ENCODE measurements at regions not wholly inside any gene's neighbourhood (a gene's known extent, or its start where the extent isn't known, plus 50 kb on each side); places are given as distances from the start of the nearest gene placed in this dataset.

- DNase-seq (ENCODE audit: low spot score), result no peak
Measured at GRCh38 chr3:161946443-161946960, 449.9 kb downstream of the OTOL1 start.

GRCh38 chr3:161950318-161950868 is 453.8 kb downstream of the OTOL1 start:
- H3K4me3 ChIP-seq, result no peak overlapping the region
- no peak overlapping the region for H3K9ac ChIP-seq
- no peaks in the 10 kb centered on the region for H3K27me3 ChIP-seq
- H3K4me2 ChIP-seq, result no peak overlapping the region
- no peak overlapping the region for H3K27ac ChIP-seq
- Mint-ChIP-seq H3K36me3 (no peaks in the 10 kb centered on the region), H3K27ac (no peak overlapping the region), H3K4me1 (no peaks in the 10 kb centered on the region), H3K9me3 (peaks cover 1% of the 10 kb centered on the region), H3K4me3 (no peak overlapping the region), H3K27me3 (ENCODE audit: insufficient read depth, low read depth) (no peaks in the 10 kb centered on the region)
- H3K79me2 ChIP-seq (ENCODE audit: low read depth), result no peaks in the 10 kb centered on the region
- no peaks in the 10 kb centered on the region for H4K20me1 ChIP-seq (ENCODE audit: low read depth)
- TF ChIP-seq EZH2 (IDR thresholded peaks at IDR 0.05) (no peak), CTCF (IDR thresholded peaks at IDR 0.05) (no peak), EZH2phosphoT487 (IDR thresholded peaks at IDR 0.05) (no peak)
- DNase-seq (ENCODE audit: low spot score), result no peak
- H2AFZ ChIP-seq (replicated peaks), result no peak overlapping the region
- H3K4me1 ChIP-seq, result no peaks in the 10 kb centered on the region
- no peaks in the 10 kb centered on the region for H3K36me3 ChIP-seq
- no peaks in the 10 kb centered on the region for H3F3A ChIP-seq (ENCODE audit: low read depth)
- no peaks in the 10 kb centered on the region for H3K9me3 ChIP-seq (ENCODE audit: low read depth)

More at GRCh38 chr3:161946443-161946960, 449.9 kb downstream of the OTOL1 start:
- no peak overlapping the region for H3K9ac ChIP-seq
- H3K4me2 ChIP-seq, result no peak overlapping the region
- H3K27ac Mint-ChIP-seq, result no peak overlapping the region
- no peaks in the 10 kb centered on the region for H3K9me3 ChIP-seq (ENCODE audit: low read depth)
- peaks cover 5% of the 10 kb centered on the region for H3K9me3 Mint-ChIP-seq
- H4K20me1 ChIP-seq (ENCODE audit: low read depth), result no peaks in the 10 kb centered on the region
- no peak overlapping the region for H2AFZ ChIP-seq (replicated peaks)
- H3K27me3 Mint-ChIP-seq (ENCODE audit: insufficient read depth, low read depth), result no peaks in the 10 kb centered on the region
- no peak overlapping the region for H3K4me3 Mint-ChIP-seq
- H3K36me3 Mint-ChIP-seq, result no peaks in the 10 kb centered on the region
- no peaks in the 10 kb centered on the region for H3K27me3 ChIP-seq
- H3F3A ChIP-seq (ENCODE audit: low read depth), result no peaks in the 10 kb centered on the region
- no peaks in the 10 kb centered on the region for H3K79me2 ChIP-seq (ENCODE audit: low read depth)
- TF ChIP-seq EZH2 (IDR thresholded peaks at IDR 0.05) (no peak), CTCF (IDR thresholded peaks at IDR 0.05) (no peak), EZH2phosphoT487 (IDR thresholded peaks at IDR 0.05) (no peak)
- no peak overlapping the region for H3K27ac ChIP-seq
- H3K4me1 ChIP-seq, result no peaks in the 10 kb centered on the region
- H3K4me3 ChIP-seq, result no peak overlapping the region
- no peaks in the 10 kb centered on the region for H3K4me1 Mint-ChIP-seq
- H3K36me3 ChIP-seq, result no peaks in the 10 kb centered on the region

GRCh38 chr3:161957467-161957866 is 460.9 kb downstream of the OTOL1 start:
- no peaks in the 10 kb centered on the region for H3K79me2 ChIP-seq (ENCODE audit: low read depth)
- no peak overlapping the region for H3K4me3 Mint-ChIP-seq

More at GRCh38 chr3:161957467-161957866, 460.9 kb downstream of the OTOL1 start:
- no peaks in the 10 kb centered on the region for H3K4me1 ChIP-seq
- TF ChIP-seq EZH2phosphoT487 (IDR thresholded peaks at IDR 0.05), result no peak
- no peak for TF ChIP-seq EZH2 (IDR thresholded peaks at IDR 0.05)
- TF ChIP-seq CTCF (IDR thresholded peaks at IDR 0.05), result no peak
- Mint-ChIP-seq H3K27me3 (ENCODE audit: insufficient read depth, low read depth) (no peaks in the 10 kb centered on the region), H3K27ac (no peak overlapping the region), H3K36me3 (no peaks in the 10 kb centered on the region), H3K4me1 (no peaks in the 10 kb centered on the region), H3K9me3 (no peaks in the 10 kb centered on the region)
- H3K4me3 ChIP-seq, result no peak overlapping the region
- no peak overlapping the region for H3K27ac ChIP-seq
- no peak overlapping the region for H3K4me2 ChIP-seq
- H3K9ac ChIP-seq, result no peak overlapping the region
- H3F3A ChIP-seq (ENCODE audit: low read depth), result no peaks in the 10 kb centered on the region
- H4K20me1 ChIP-seq (ENCODE audit: low read depth), result no peaks in the 10 kb centered on the region
- no peaks in the 10 kb centered on the region for H3K9me3 ChIP-seq (ENCODE audit: low read depth)
- no peaks in the 10 kb centered on the region for H3K27me3 ChIP-seq
- no peak overlapping the region for H2AFZ ChIP-seq (replicated peaks)
- no peaks in the 10 kb centered on the region for H3K36me3 ChIP-seq
- DNase-seq (ENCODE audit: low spot score), result no peak
